GM12878 (cell line): ENCODE measurements at regions not wholly inside any gene's neighbourhood (a gene's known extent, or its start where the extent isn't known, plus 50 kb on each side); places are given as distances from the start of the nearest gene placed in this dataset.

Source experiments
- ATAC-seq: fragments of 200-7000 bp; cut with Tn5 transposase; 3 replicates; pipeline ENCODE4 v1.9.1; 2020; ENCODE audit warnings: mild to moderate bottlenecking, moderate library complexity
- BruUV-seq: library from RNA; stranded (reverse); fragments of 400-500 nt; replicated peaks from 2 replicates; lab custom pipeline; 2021; lab: Mats Ljungman, UMichigan
- CTCF ChIA-PET: fragments of 300-600 bp; sonication (Branson Sonifier 250); formaldehyde crosslinking; extraction: SDS; loops from one replicate; lab custom pipeline; 2021; ENCODE audit warnings: inconsistent platforms; lab: Yijun Ruan, JAX
- POLR2A ChIA-PET: fragments of 350-600 bp; formaldehyde crosslinking; extraction: SDS; loops from one replicate; lab custom pipeline; 2021; ENCODE audit warnings: inconsistent platforms; lab: Charles Lee
- RAD21 ChIA-PET: fragments of 300-600 bp; sonication (Branson Sonifier 250); formaldehyde crosslinking; loops from one replicate; lab custom pipeline; 2023; ENCODE audit warnings: antibody characterized with exemption; ENCODE audit not compliant: unreplicated experiment; lab: Charles Lee
- SMC1A ChIA-PET: fragments of 300-600 bp; sonication (Branson Sonifier 250); formaldehyde crosslinking; loops from one replicate; lab custom pipeline; 2023; ENCODE audit not compliant: unreplicated experiment, uncharacterized antibody; lab: Charles Lee
- DNase-seq: peaks from one replicate; pipeline ENCODE4 v3.0.0-alpha.2; 2011; ENCODE audit warnings: low read depth, low spot score
- FAIRE-seq: peaks from 3 replicates; lab custom pipeline; 2011; peaks lifted over from hg19 to GRCh38; lab: Jason Lieb, UNC
- H2AFZ ChIP-seq: 2 replicates; pipeline ENCODE4 v1.6.0; 2011; ENCODE audit warnings: low read depth, low read length, control low read depth; ENCODE audit not compliant: control insufficient read depth
- H3K27ac ChIP-seq: 2 replicates; pipeline ENCODE4 v1.5.1; 2011; ENCODE audit warnings: control low read depth; ENCODE audit not compliant: control insufficient read depth, insufficient read depth
- H3K27me3 ChIP-seq, 2 experiments: replicated peaks in 1 of 2; 2 replicates each; pipeline versions ENCODE4 v1.6.0 to v1.6.1; 2011; ENCODE audit warnings: low read length in 1 of 2; ENCODE audit not compliant: control insufficient read depth in 2 of 2, insufficient read depth in 2 of 2
- H3K36me3 ChIP-seq, 2 experiments: 2 replicates each; pipeline ENCODE4 v1.5.1; 2011; ENCODE audit warnings: low read length in 1 of 2; ENCODE audit not compliant: control insufficient read depth in 2 of 2, insufficient read depth in 2 of 2
- H3K4me1 ChIP-seq: 2 replicates; pipeline ENCODE4 v1.6.1; 2011; ENCODE audit warnings: mild to moderate bottlenecking, low read length, moderate library complexity, mixed read lengths; ENCODE audit not compliant: control insufficient read depth, insufficient read depth
- H3K4me2 ChIP-seq: 2 replicates; pipeline ENCODE4 v1.6.0; 2011; ENCODE audit warnings: control low read depth; ENCODE audit not compliant: control insufficient read depth, insufficient read depth
- H3K4me3 ChIP-seq: fragments of 200-600 bp; sonication (generic); 2 replicates; pipeline ENCODE4 v1.5.1; 2016
- H3K79me2 ChIP-seq: 2 replicates; pipeline ENCODE4 v1.6.0; 2011; ENCODE audit warnings: low read length; ENCODE audit not compliant: control insufficient read depth, insufficient read depth
- H3K9ac ChIP-seq: 2 replicates; pipeline ENCODE4 v1.8.0; 2011; ENCODE audit warnings: low read length, control low read depth, mixed read lengths; ENCODE audit not compliant: control insufficient read depth, insufficient read depth
- H3K9me3 ChIP-seq: replicated peaks from 3 replicates; pipeline ENCODE4 v1.5.1; 2011; ENCODE audit warnings: mild to moderate bottlenecking, low read length; ENCODE audit not compliant: control insufficient read depth, insufficient read depth
- H4K20me1 ChIP-seq: 2 replicates; pipeline ENCODE4 v1.6.0; 2011; ENCODE audit not compliant: control insufficient read depth, insufficient read depth
- BCL11A ChIP-seq: IDR thresholded peaks from 2 replicates; pipeline ENCODE4 v1.6.1; 2011; ENCODE audit warnings: low read depth, low read length
- GABPA ChIP-seq: IDR thresholded peaks from 2 replicates; pipeline ENCODE4 v1.6.1; 2014; ENCODE audit warnings: antibody characterized with exemption, low read depth, mild to moderate bottlenecking, inconsistent platforms
- IRF3 ChIP-seq: fragments of 450-650 bp; IDR thresholded peaks from 2 replicates; pipeline ENCODE4 v1.6.1; 2014; ENCODE audit warnings: mild to moderate bottlenecking
- NFYA ChIP-seq: IDR thresholded peaks from 2 replicates; pipeline ENCODE4 v1.6.1; 2011; ENCODE audit warnings: low read depth, mild to moderate bottlenecking, low read length, improper control_type of control experiment, borderline replicate concordance
- PML ChIP-seq: IDR thresholded peaks from 2 replicates; pipeline ENCODE4 v1.6.1; 2012; ENCODE audit warnings: low read length, inconsistent platforms
- SMC3 ChIP-seq: IDR thresholded peaks from 2 replicates; pipeline ENCODE4 v1.6.1; 2011; ENCODE audit warnings: low read length, improper control_type of control experiment, borderline replicate concordance
- SREBF1 ChIP-seq: IDR thresholded peaks from 2 replicates; pipeline ENCODE4 v1.6.1; 2012; ENCODE audit warnings: mild to moderate bottlenecking, low read length
- YBX1 ChIP-seq: fragments of 450-650 bp; IDR thresholded peaks from 2 replicates; pipeline ENCODE4 v1.6.1; 2016; ENCODE audit warnings: antibody characterized with exemption
- ZNF384 ChIP-seq: IDR thresholded peaks from 2 replicates; pipeline ENCODE4 v1.6.1; 2012; ENCODE audit warnings: low read depth, mild to moderate bottlenecking, low read length, improper control_type of control experiment, borderline replicate concordance
- ZSCAN29 ChIP-seq: fragments of 450-650 bp; IDR thresholded peaks from 2 replicates; pipeline ENCODE4 v1.6.1; 2017; ENCODE audit warnings: mild to moderate bottlenecking, moderate library complexity
- WGBS: methylation state at CpG from one replicate; pipeline ENCODE4 v1.1.6; 2016; ENCODE audit warnings: low lambda C conversion rate; ENCODE audit not compliant: insufficient replicate concordance, insufficient coverage; ENCODE audit errors: missing lambda C conversion rate; 5-methylcytosine and 5-hydroxymethylcytosine counted together
- in situ Hi-C: fragments of 300-500 bp; cut with MboI; formaldehyde crosslinking; loops from 9 replicates; pipeline ENCODE4 v1.14.3; 2018; ENCODE audit warnings: mixed read lengths
- intact Hi-C: fragments of 100-400 bp; cut with micrococcal nuclease; formaldehyde crosslinking; loops from one replicate; pipeline ENCODE4 v1.14.2; 2022; ENCODE audit not compliant: unreplicated experiment

DNA sequence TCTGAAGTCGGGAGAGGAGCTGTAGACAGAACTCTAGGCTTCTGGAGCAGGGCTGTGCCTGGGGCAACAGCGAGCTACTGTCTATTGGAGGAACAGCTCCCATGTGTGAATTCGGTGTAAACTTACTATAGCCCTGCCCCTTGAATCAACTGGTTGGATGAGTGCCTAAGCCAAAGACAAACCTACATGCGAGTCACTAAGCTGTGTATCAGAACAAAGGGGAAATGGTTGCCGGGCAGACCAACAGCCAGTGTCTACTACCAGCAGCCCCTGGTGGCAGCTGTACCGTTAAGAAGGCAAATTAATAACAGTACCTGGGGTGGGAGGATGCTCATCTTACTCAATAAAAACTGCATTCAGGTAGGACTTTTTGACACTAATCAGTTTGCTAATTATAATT is 343.6 kb downstream of the ACTR3B start:
- ChIA-PET POLR2A (no interaction called here), RAD21 (no interaction called here), CTCF (no interaction called here), SMC1A (no interaction called here)
- H3K36me3 ChIP-seq: no peaks in the 10 kb centered on the region
- no peaks in the 10 kb centered on the region for H3K4me1 ChIP-seq
- no peaks in the 10 kb centered on the region for H4K20me1 ChIP-seq
- H3K27me3 ChIP-seq: no peaks in the 10 kb centered on the region
- H3K4me3 ChIP-seq: no peak overlapping the region
- intact Hi-C loops: no loop called here
- in situ Hi-C loops: no loop called here
- TF ChIP-seq IRF3 (no peak), SMC3 (no peak), ZNF384 (no peak), ZSCAN29 (no peak), GABPA (no peak), NFYA (no peak), BCL11A (no peak), SREBF1 (no peak), YBX1 (no peak), PML (no peak)
- DNase-seq (no peak), FAIRE-seq (no peak), ATAC-seq (no peak)
- no TSS peak for BruUV-seq
- H2AFZ ChIP-seq: no peak overlapping the region
- H3K27ac ChIP-seq: no peak overlapping the region
- no peak overlapping the region for H3K4me2 ChIP-seq
- no peak overlapping the region for H3K9ac ChIP-seq
- no peaks in the 10 kb centered on the region for H3K9me3 ChIP-seq
- WGBS: 27% methylated on average over 6 of the region's 6 CpGs
- H3K79me2 ChIP-seq: no peaks in the 10 kb centered on the region
